BLaER1 treated with 17β-estradiol and CSF1 and Interleukin-3, amounts not matched to agents 10 nM and 100 nM (cell line): ENCODE measurements at regions not wholly inside any gene's neighbourhood (a gene's known extent, or its start where the extent isn't known, plus 50 kb on each side); places are given as distances from the start of the nearest gene placed in this dataset.
A peak's percentile ranks its signal among the peaks of the same experiment; 100 is the strongest.
"Not testable (repeated sequence)": the region's sequence is repeated elsewhere in the genome, so short reads cannot be mapped to it uniquely, and the experiment has no call there.

ENCODE experiments used
- H3K27ac ChIP-seq, 11 experiments: shearing (Covaris generic); formaldehyde crosslinking; 2 replicates each; pipeline ENCODE4 v1.8.1; 2022
- H3K27me3 ChIP-seq, 11 experiments: shearing (Covaris generic); formaldehyde crosslinking; 2 replicates each; pipeline ENCODE4 v1.8.1; 2022
- H3K36me3 ChIP-seq, 11 experiments: shearing (Covaris generic); formaldehyde crosslinking; 2 replicates each; pipeline ENCODE4 v1.8.1; 2022
- H3K4me1 ChIP-seq, 10 experiments: shearing (Covaris generic); formaldehyde crosslinking; 2 replicates each; pipeline ENCODE4 v1.8.1; 2022
- H3K4me2 ChIP-seq, 11 experiments: shearing (Covaris generic); formaldehyde crosslinking; 2 replicates each; pipeline ENCODE4 v1.8.1; 2022
- H3K4me3 ChIP-seq, 10 experiments: shearing (Covaris generic); formaldehyde crosslinking; 2 replicates each; pipeline ENCODE4 v1.8.1; 2022
- H3K9ac ChIP-seq, 11 experiments: shearing (Covaris generic); formaldehyde crosslinking; 2 replicates each; pipeline ENCODE4 v1.8.1; 2022
- H3K9me3 ChIP-seq, 11 experiments: shearing (Covaris generic); formaldehyde crosslinking; replicated peaks in 1 of 11; 2 replicates each; pipeline ENCODE4 v1.8.1; 2022
- H4K20me1 ChIP-seq, 11 experiments: shearing (Covaris generic); formaldehyde crosslinking; 2 replicates each; pipeline ENCODE4 v1.8.1; 2022
- Cebpa-rat ChIP-seq, 11 experiments: shearing (Covaris generic); IDR thresholded peaks; 2 replicates each; pipeline ENCODE4 v1.8.1; 2022

- Histone ChIP-seq H3K4me2 (no peak overlapping the region), H3K4me1 (peaks cover 0 to 20% (median 0%) of the 10 kb centered on the region in 10 experiments; a peak in 3 of 20 replicates), H3K36me3 (no peaks in the 10 kb centered on the region), H3K9ac (no peak overlapping the region), H3K27me3 (no peaks in the 10 kb centered on the region), H3K4me3 (no peak overlapping the region), H4K20me1 (no peaks in the 10 kb centered on the region), H3K27ac (no peak overlapping the region), H3K9me3 (no peaks in the 10 kb centered on the region)
- no peak for TF ChIP-seq Cebpa-rat (IDR thresholded peaks at IDR 0.05)
Measured at GRCh38 chr16:64090327-64090726, 1031.5 kb downstream of the CDH11 start.

- no peaks in the 10 kb centered on the region for H3K27me3 ChIP-seq
- no peaks in the 10 kb centered on the region for H4K20me1 ChIP-seq
- H3K9me3 ChIP-seq = no peaks in the 10 kb centered on the region
- no peaks in the 10 kb centered on the region for H3K36me3 ChIP-seq
- TF ChIP-seq Cebpa-rat (IDR thresholded peaks at IDR 0.05) = no peak
- no peak overlapping the region for H3K27ac ChIP-seq
- H3K4me2 ChIP-seq = no peak overlapping the region
- H3K9ac ChIP-seq = no peak overlapping the region
- H3K4me1 ChIP-seq = peaks cover 0 to 14% (median 0%) of the 10 kb centered on the region in 10 experiments; a peak in 3 of 20 replicates
- no peak overlapping the region for H3K4me3 ChIP-seq
Measured at GRCh38 chr16:64089697-64090096, 1032.2 kb downstream of the CDH11 start.

GRCh38 chr16:64088838-64089237 is 1033.0 kb downstream of the CDH11 start:
- Histone ChIP-seq H3K27me3 (no peaks in the 10 kb centered on the region), H3K27ac (no peak overlapping the region), H4K20me1 (no peaks in the 10 kb centered on the region), H3K4me1 (peaks cover 0 to 10% (median 0%) of the 10 kb centered on the region in 10 experiments; a peak in 2 of 20 replicates), H3K4me3 (no peak overlapping the region), H3K4me2 (no peak overlapping the region), H3K36me3 (no peaks in the 10 kb centered on the region), H3K9ac (no peak overlapping the region), H3K9me3 (no peaks in the 10 kb centered on the region)
- TF ChIP-seq Cebpa-rat (IDR thresholded peaks at IDR 0.05) = no peak

GRCh38 chr16:64085296-64085695 is 1036.6 kb downstream of the CDH11 start:
- Histone ChIP-seq H3K27me3 (no peaks in the 10 kb centered on the region), H4K20me1 (no peaks in the 10 kb centered on the region), H3K27ac (no peak overlapping the region), H3K36me3 (no peaks in the 10 kb centered on the region), H3K4me1 (peaks cover 0 to 10% (median 0%) of the 10 kb centered on the region in 10 experiments; a peak in 2 of 20 replicates), H3K9me3 (no peaks in the 10 kb centered on the region), H3K9ac (no peak overlapping the region), H3K4me3 (no peak overlapping the region), H3K4me2 (no peak overlapping the region)
- TF ChIP-seq Cebpa-rat (IDR thresholded peaks at IDR 0.05) = no peak

GRCh38 chr16:64084706-64085105 is 1037.2 kb downstream of the CDH11 start:
- Histone ChIP-seq H4K20me1 (no peaks in the 10 kb centered on the region), H3K27ac (no peak overlapping the region), H3K36me3 (no peaks in the 10 kb centered on the region), H3K9ac (no peak overlapping the region), H3K4me1 (peaks cover 0 to 10% (median 0%) of the 10 kb centered on the region in 10 experiments; a peak in 2 of 20 replicates), H3K27me3 (no peaks in the 10 kb centered on the region), H3K9me3 (no peaks in the 10 kb centered on the region), H3K4me3 (no peak overlapping the region), H3K4me2 (no peak overlapping the region)
- no peak for TF ChIP-seq Cebpa-rat (IDR thresholded peaks at IDR 0.05)

GRCh38 chr16:64083428-64084129 is 1038.3 kb downstream of the CDH11 start:
- H3K4me3 ChIP-seq = no peak overlapping the region
- H3K27ac ChIP-seq = no peak overlapping the region
- H3K36me3 ChIP-seq = no peaks in the 10 kb centered on the region
- H3K4me1 ChIP-seq = peaks cover 0 to 10% (median 0%) of the 10 kb centered on the region in 10 experiments; a peak in 2 of 20 replicates
- no peak overlapping the region for H3K4me2 ChIP-seq
- H3K9me3 ChIP-seq = no peaks in the 10 kb centered on the region
- no peaks in the 10 kb centered on the region for H4K20me1 ChIP-seq
- H3K27me3 ChIP-seq = 0 out of 22 replicates have a peak, but pooled peaks cover 0 to 6% (median 0%) of the 10 kb centered on the region in 11 experiments
- no peak for TF ChIP-seq Cebpa-rat (IDR thresholded peaks at IDR 0.05)
- H3K9ac ChIP-seq = no peak overlapping the region

- H3K27ac ChIP-seq = no peak overlapping the region
- H3K9me3 ChIP-seq = peaks cover 4 to 8% (median 5%) of the 10 kb centered on the region in 11 experiments; a peak in 17 of 22 replicates
Measured at GRCh38 chr16:64077242-64077641, 1044.6 kb downstream of the CDH11 start.

GRCh38 chr16:64074706-64075105 is 1047.2 kb downstream of the CDH11 start:
- H3K4me3 ChIP-seq = no peak overlapping the region
- peaks cover 7 to 15% (median 11%) of the 10 kb centered on the region in 11 experiments; a peak in 17 of 22 replicates for H3K9me3 ChIP-seq
- H3K9ac ChIP-seq = no peak overlapping the region
- TF ChIP-seq Cebpa-rat (IDR thresholded peaks at IDR 0.05) = no peak
- H3K27me3 ChIP-seq = peaks cover 0 to 20% (median 0%) of the 10 kb centered on the region in 11 experiments; a peak in 2 of 22 replicates
- H3K4me1 ChIP-seq = peaks cover 0 to 10% (median 8%) of the 10 kb centered on the region in 10 experiments; a peak in 11 of 20 replicates
- no peak overlapping the region for H3K27ac ChIP-seq
- H3K4me2 ChIP-seq = no peak overlapping the region
- H4K20me1 ChIP-seq = no peaks in the 10 kb centered on the region
- H3K36me3 ChIP-seq = no peaks in the 10 kb centered on the region

More at GRCh38 chr16:64077242-64077641, 1044.6 kb downstream of the CDH11 start:
- no peaks in the 10 kb centered on the region for H4K20me1 ChIP-seq
- no peak overlapping the region for H3K4me3 ChIP-seq
- no peak overlapping the region for H3K9ac ChIP-seq
- no peaks in the 10 kb centered on the region for H3K36me3 ChIP-seq
- H3K4me2 ChIP-seq = peak overlapping the region in 8 of 11 experiments; percentile 8 to 44 (median 17); a peak in 9 of 22 replicates
- H3K4me1 ChIP-seq = peaks cover 0 to 10% (median 8%) of the 10 kb centered on the region in 10 experiments; a peak in 11 of 20 replicates
- H3K27me3 ChIP-seq = peaks cover 0 to 20% (median 0%) of the 10 kb centered on the region in 11 experiments; a peak in 2 of 22 replicates
- no peak for TF ChIP-seq Cebpa-rat (IDR thresholded peaks at IDR 0.05)

- peaks cover 7 to 22% (median 11%) of the 10 kb centered on the region in 11 experiments; a peak in 17 of 22 replicates for H3K9me3 ChIP-seq
- H3K27ac ChIP-seq, H3K4me1 ChIP-seq, H3K4me3 ChIP-seq, H3K9ac ChIP-seq, H3K36me3 ChIP-seq, H4K20me1 ChIP-seq, H3K4me2 ChIP-seq: not testable (repeated sequence)
- H3K27me3 ChIP-seq = peaks cover 0 to 14% (median 0%) of the 10 kb centered on the region in 11 experiments; a peak in 2 of 22 replicates
Measured at GRCh38 chr16:64072131-64072730, 1049.6 kb downstream of the CDH11 start.
